T-helper 9 cell (primary cell): ENCODE measurements at regions not wholly inside any gene's neighbourhood (a gene's known extent, or its start where the extent isn't known, plus 50 kb on each side); places are given as distances from the start of the nearest gene placed in this dataset.
"Not testable (repeated sequence)": the region's sequence is repeated elsewhere in the genome, so short reads cannot be mapped to it uniquely, and the experiment has no call there.

Experiments used
- DNase-seq: peaks from one replicate; pipeline ENCODE4 v3.0.0-alpha.2; 2020

DNA sequence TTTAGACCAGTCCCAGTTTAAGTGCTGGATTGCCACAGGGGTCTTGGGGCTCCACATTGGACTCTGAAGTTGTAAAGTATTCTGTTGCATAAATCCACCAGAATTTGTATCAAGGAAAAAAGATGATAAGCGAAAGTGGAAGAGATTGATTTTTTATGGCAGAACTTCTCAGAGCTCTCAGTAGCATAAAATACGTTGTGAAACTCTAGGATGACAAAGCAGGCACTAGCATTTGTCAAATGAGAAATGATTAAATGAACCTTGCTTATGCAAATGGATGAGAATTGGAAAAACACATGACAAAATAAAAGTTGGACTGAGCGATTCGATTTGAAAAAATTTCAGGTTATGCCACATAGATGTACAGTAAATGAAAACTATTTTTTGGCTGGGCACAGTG lies 253.8 kb upstream of the RAB4A start:
- no peak for DNase-seq

DNA sequence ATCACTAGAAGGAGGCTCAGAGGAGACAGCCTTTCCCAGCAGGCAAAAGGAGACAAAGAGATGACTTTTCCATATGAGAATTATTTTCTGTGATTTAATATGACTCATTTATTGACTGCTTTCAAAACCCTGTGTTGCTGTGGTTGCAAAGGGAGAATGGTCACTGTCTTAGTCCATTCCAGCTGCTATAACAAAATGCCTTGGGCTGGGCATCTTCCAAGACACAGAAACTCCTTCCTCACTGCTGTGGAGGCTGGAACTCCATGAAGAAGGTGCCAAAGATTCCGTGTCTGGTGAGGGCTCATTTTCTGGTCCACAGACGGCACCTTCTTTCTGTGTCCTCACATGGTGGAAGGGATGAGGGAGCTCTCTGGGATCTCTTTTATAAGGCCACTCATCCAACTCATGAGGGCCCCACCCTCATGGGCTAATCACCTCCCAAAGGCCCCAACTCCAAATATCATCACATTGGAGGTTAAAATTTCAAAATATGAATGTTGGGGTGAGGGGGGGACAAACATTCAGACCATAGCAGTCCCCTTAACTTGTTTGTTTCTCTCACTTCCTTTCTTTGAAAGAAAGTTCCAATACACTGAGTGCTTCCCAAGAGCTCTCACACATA lies 252.1 kb upstream of the RAB4A start:
- no peak for DNase-seq

DNA sequence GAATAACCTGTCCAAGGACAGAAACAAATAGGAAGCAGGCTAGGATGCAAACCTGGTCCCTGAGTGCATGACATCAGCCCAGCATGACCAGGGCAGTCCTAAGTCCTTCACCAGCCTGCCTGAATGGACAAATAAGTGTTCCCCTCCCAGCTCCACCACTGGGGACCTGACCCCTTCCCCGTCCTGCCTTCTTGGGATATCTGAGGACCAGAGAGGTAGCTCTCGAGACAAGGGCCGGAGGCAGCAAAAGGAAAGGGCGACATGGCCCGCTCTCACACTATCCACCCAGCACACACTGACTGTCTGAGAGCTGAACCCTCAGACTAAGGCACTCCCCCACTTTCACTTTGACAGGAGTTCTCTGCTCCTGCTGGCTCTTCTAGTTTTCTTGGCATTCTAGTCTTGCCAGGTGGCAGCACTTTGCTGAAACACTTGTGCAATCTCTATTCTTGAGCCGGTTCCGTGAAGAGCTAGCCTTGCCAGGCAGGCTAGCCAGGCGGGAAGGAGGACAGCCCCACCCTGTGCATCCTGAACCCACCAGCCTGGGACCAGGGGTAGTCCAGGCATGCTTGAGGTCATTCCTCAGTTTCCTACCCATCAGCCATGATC lies 251.1 kb upstream of the RAB4A start:
- DNase-seq: no peak

DNA sequence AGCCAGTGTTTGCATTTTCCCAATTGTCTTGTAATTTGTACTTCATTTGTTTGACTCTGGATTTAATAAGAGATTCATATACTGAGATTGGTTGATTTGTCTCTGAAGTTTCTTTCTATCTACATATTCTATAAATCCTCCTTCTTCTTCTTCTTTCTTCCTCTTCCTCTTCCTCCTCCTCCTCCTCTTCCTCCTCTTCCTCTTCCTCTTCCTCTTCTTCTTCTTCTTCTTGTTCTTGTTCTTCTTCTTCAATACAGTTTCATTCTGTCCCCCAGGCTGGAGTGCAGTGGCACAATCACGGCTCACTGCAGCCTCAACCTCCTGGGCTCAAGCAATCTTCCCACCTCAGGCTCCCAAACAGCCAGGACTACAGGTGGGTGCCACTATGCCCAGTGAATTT lies 249.9 kb upstream of the RAB4A start:
- DNase-seq: not testable (repeated sequence)

DNA sequence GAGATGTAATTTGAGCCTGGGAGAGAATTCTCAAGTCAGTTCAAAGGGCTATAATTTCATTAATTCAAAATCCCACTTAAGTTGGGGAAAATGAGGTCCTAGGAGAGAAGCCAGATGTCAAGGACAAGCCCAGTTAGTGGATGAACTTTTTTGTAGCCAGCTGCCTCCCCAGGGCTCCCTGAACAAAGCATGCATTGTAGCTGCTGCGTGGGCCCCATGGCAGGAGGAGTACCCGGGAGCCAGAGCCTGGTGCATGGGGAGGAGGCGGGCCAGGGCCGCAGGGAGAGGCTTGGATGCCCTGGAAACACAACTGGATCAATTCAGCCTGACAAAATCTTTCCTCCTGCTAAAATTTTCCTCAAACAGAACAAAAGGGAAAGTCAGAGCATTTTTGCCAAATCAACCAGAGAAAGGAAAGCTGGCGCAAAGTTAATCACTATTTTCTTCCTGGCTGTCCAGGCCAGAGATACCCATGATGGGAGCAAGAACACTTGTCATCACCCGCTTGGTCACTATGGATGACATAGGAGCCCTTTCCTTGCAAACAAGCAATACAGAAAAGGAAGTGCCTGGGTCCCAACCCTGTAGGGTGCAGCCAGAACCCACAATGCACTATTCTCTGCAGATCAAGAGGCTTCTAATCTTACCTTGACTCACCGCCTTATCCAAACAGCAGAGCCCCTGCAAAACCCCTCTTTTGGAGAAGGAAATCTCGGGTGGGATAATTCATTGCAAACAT lies 248.1 kb upstream of the RAB4A start:
- no peak for DNase-seq

DNA sequence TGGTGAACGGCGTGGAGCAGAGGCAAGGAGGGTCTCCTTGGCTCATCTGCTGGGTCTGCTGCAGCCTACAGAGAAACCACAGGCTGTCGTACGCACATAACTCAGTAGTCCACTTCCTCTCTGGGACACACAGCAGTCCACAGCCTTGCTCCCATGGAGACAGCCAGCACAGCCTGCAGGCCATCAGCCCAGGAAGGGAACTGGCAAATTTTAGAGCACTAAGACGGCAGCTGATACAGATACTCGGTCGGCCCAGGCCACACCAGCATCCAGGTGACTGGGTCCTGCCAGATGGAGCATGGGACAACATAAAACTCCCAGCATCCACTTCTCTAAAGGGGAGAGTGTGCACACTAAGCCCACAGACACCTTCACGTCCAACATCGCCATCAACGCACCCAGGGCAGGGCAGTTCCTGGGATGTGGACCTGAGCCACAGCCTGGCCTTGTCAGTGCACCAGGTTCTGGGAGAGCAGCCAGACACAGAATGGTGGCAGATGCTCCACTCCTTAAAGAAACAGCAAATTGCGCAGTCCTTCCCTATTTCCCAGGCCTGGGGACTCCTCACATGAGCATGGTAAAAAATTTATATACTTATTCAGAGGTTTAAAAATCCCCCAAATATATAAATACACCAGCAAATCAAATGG lies 247.1 kb upstream of the RAB4A start:
- no peak for DNase-seq

DNA sequence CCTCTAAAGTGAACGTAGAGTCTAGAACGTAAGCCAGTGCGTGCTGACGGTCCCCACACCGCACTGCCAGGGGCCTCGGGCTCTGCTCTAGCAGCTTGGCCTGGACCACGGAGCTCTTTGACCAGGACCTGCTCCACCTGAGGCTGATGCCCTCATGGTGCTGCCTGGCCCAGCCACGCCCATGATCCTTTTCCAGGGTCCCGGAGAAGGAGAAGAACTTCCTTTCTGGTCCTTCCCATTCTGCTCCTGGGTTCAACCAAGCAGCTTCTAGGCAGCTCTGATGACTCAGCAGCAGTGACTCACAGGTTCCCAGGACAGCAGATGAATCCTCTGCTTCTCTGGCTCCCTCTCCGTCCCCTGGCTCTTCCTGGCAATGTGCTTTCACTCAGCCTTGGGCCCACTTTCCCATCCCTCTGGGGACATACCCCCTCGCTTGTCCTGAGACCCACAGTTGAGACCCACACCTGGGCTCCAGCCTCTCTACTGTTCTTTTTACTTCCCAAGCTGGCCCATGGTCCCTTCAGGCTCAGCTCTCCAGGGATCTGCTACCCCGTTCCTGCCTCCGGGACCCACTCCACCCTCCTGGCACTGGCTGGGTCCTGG lies 246.3 kb upstream of the RAB4A start:
- no peak for DNase-seq

DNA sequence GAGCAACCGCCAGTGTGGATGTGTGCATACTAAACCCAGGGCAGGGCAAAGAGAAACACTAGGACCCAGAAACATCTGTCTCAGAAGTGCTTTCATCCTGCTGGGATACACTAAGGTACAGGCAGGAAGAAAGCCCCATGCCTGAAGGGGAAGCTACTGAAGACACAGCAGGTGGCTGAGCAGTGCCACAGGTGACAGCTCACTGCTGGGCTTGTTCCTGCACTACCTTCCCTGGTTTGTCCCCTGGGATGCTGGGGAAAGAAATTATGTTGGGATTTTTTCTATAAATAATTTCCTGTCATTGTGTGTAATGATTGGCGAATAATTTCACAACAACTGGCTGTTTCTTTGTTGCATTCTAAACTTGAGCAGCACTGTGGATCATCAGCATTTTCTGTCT lies 245.3 kb upstream of the RAB4A start:
- DNase-seq: no peak

DNA sequence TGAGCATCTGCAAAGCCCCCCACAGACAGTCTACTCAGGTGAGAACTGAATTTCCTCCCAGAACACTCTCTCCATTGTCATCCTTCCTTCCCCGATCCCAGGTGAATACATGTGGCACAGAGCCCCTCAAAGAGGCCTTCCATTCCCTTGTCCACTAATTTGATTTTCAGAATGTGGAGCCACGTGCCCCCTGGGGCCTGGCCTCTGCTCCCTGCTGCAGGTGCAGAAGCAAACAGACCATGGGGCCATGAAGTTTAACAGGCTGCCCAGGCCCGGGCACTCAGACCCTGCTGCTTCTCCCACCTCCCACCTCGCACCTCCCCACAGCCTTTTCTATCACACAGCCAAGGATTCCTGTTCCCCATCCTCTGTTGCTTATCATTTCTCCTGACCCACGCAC lies 243.8 kb upstream of the RAB4A start:
- no peak for DNase-seq

DNA sequence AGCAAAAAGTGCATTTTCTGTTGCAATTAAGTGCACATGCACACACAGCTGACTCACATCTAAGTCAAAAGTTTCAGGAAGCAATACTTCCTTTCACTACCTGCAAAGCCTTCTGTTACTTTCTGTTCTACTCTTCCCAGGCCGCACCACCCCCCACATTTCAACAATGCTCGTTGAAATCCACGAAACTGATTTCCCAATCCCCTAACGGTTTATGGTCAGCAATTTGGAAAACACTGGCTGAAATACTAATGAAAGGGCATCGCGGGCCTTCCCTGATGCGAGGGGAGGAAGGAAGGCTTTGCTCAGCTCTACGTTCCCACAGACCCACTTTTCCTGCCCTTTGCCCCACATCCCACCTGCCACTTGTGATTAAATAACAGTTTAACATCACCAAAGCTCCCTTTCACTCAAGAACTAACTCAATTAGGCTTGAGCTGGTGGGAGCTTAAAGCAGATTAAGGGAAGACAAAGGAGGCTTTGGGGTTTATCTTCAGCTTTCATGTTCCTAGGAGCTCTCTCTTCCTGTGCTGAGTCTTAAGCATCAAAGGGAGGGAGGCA lies 243.2 kb upstream of the RAB4A start:
- DNase-seq: no peak

DNA sequence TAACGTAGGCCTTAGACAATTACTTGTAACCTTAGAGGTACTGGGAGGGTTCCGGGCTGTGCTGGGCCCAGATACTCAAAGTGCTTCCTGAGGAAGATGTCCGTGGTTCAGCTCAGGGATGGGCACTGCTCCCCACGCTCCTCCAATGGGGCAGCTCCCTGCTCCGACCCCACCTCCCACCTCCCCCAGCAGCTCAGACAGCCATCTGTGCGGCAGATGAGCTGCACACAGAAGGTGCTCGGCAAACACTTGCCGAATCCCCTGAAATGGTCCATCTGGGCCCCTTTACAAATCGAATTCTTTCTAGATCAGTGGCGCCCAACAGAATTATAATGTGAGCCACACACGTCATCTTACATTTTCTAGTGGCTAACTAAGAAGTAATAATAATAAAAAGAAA lies 242.4 kb upstream of the RAB4A start:
- no peak for DNase-seq

DNA sequence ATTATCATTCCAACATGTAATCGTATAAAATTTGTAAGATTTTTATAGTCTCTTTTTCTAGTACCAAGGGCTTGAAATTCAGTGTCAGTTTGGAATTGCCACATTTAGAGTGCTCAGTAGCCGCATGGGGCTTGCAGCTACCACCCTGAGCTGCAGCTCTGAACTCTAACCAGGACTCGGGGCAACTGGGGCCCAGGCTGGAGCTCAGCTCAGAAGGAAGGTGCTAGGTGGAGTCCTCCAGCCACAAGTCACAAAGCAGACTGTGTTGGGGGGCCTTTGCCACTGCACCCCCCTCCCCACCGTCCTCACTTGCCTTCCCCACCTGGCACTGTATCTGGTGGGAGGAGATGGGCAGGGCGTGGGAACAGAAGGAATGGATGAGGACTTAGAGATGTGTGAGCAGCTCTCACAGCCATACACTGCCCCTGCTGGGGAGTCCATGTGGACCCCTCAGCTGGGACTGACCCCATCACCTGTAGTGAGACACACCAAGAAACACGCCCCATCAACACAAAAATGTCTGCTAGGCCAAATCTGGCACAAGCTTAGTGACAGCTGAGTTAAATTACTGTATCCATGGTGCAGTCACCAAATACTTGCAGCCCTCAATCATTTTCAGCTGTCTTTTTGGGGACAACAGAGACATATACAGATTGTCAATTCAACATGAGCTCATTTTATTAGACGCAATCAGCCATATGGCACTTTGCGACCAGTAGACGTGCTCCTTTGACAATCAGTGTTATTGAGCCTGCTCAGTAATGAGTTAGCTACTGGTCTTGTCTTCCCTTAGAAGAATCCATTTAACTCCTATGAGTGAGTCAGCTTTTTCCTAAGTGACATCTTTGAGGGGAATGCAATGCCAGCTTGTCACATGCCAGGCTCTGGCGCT lies 241.7 kb upstream of the RAB4A start:
- DNase-seq: no peak

DNA sequence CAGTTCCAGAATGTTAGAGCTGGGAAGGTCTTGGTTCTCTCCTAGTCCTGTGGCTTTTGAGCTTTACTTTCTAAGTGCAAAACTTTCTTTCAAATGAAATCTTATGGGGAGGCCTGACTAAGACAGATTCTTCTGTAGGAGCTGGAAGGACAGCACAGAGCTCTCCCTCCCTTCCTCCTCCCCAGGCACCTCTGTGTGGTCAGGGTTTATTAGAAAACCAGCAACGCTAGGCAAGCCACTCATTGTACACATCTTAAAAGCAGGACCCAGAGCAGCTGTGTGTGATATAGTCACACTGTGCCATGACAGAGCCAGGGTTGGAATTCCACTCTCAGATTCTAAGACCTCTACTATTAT lies 241.1 kb upstream of the RAB4A start:
- DNase-seq: no peak

DNA sequence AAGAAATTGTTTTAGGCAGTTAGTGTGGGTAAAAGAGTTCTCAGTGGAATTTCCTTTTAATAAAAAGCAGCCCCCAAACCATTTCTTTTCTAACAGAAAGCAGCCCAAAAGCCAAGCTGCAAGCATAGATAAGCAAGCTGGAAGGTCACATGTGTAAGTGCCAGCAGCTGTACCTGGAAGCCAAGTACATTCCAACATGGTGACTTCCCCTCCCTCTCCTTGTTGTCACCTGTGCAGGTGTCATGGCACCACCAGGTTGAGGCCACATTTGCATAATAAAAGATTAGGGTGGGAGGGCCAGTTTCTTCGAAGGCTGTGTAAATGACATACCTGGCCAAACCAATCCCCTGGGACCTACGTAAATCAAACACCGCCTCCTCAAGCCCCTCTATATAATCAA lies 240.3 kb upstream of the RAB4A start:
- no peak for DNase-seq

DNA sequence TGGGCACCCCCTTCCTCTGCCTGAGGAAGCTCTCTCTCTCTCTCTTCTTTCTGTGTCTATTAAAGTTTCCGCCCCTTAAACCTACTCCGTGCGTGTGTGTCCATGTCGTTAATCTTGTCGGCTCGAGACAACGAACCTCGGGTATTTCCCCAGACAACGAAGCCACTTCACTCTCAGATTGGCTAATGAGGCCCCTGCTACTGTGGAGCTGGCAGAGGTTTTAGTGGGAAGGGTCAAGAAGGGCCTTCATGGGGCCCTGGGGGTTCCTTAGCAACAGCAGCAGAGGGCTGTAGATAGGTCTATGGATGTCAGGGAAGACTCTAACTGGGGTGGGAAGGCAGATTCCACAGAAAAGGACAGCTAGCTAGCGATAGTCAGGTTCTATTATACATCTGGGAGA lies 239.8 kb upstream of the RAB4A start:
- DNase-seq: no peak

DNA sequence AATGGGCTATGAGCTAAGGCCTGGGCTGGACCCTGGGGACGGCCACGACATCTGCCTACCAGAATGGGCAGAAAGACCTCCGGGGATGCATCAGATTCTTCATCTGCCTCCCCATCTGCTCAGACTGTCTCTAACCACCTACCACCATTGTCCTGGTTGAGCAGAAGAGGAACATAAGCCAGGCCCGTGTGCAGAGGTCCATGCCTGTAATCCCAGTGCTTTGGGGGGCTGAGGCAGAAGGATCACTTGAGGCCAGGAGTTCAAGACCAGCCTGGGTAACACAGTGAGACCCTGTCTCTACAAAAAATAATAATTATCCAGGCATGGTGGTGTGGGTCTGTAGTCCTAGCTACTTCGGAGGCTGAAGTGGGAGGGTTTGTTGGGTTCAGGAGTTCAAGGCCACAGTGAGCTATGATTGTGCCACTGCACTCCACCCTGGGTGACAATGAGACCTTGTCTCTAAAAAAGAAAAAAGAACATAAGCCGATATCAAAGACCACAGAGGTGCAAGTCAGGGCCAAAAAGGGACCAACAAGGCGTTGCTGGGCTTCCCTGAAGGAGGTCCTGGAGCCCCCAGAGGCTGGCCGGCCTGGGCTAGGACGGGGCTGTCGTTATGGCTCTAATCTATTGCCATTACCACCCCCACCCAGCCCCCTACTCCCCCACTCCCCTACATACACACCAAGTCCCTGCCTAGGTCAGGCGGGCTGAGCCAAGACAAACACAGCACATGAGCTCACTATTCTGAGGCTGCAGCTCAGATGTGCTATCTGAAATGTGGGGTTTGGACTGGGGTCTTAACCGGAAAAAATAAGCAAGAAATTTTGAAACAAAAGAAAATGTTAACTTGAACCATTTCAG lies 239.2 kb upstream of the RAB4A start:
- no peak for DNase-seq

DNA sequence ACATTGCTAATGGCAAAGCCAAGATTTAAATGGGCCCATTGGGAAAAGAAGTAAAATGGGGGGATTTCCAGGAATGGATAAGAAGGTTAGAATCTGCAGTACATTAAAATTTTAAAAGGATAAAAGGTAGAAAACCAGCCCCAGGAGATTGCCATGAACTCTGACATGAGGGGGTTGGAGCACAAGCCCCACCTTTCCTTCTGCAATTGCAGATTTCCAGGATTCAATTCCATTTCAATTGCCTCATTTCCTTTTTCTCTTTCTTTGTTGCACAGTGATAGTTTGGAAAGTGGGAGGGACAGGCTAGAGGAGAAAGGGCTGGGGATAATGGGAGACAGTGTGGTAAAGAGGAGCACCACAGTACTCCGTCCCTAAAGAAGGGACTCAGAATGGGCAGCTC lies 238.5 kb upstream of the RAB4A start:
- no peak for DNase-seq

DNA sequence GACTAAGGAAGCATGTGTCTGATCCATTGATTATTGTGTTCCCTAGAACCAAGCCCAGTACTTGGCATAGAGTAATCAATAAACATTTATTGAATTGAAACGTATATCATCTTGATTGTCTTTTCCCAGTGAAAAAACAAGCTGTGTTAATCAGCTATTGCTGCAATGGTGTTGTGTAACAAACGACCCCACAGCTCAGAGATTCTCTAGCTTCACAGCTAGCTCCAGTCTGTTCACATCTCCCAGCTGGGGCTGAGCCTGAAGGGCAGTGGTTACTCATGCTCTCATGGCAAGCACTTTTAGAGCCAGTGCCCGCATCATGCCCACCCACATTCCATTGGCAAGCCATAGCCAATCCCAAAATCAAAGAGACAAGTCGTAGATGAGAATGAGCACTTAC lies 237.4 kb upstream of the RAB4A start:
- no peak for DNase-seq

DNA sequence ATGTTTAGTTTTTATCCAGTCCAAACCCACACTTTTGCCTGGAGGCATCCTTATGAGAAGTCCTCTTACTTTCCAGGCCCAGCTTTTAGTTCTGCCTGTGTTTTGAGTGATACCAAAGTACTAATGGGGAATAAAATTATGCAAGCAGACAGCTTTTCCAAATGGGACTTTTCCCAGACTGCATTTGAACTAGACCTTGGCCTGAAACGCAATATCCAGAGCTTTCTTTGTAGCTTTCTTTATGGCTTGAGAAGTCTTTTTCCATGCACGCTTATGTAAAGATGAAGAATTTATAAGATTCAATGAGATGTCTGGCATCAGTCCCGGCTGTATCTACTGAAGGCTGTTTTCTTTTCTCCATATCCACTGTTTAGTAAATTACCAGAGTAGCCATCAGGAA lies 236.6 kb upstream of the RAB4A start:
- DNase-seq: no peak

DNA sequence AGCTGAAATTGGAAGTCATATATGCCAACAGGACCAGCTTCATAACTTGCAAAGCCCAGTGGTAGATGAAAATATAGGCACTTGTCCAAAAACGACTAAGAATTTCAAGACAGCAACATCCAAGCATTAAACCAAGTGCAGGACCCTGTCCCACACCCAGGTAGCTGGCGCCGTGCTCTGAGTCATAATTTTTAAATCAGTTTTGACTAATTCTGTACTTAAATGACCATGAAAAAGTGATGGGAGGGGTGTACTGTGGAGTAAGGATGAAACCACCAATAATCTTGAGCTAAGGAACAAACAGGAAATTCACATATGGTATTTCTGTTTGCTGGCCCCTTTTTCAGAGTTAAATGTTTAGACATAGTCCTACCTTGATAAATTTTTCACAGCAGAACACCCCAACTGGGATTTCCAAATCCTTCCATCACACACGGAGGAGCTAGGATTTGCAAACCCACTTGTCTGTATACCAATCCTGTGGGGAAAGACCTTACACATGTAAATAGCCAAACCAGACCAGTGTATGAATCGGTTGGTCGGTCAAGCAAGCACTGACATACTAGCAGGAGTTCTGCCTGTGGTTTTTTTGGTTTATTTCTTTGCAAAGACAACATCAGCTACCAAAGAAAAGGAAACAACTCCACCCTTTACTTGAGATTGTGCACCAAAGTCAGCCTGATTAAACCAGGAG lies 235.7 kb upstream of the RAB4A start:
- no peak for DNase-seq

DNA sequence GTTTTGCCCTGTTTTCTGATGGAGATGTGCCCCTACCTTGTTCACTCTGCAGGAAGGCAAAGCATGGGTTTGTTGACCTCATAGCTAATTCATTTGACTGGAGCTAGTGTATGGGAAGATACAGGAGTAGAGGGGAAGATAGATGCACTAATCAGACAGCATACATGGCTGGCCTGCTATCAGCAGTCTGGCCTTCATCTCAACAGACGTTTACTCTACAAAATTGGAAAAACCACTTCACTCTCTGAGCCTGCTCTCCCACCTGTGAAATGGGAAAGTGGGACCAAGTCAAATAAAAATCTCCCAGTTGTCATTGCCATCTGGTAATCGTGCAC lies 235.2 kb upstream of the RAB4A start:
- DNase-seq: no peak
